Suppressor macrophage treated with lipopolysaccharide for 1 hour (primary cell): ENCODE measurements at regions not wholly inside any gene's neighbourhood (a gene's known extent, or its start where the extent isn't known, plus 50 kb on each side); places are given as distances from the start of the nearest gene placed in this dataset.
"Not testable (repeated sequence)": the region's sequence is repeated elsewhere in the genome, so short reads cannot be mapped to it uniquely, and the experiment has no call there.

Source experiments
- DNase-seq, 3 donors: peaks; one replicate each; pipeline ENCODE4 v3.0.0-alpha.2; 2020 to 2022

DNA sequence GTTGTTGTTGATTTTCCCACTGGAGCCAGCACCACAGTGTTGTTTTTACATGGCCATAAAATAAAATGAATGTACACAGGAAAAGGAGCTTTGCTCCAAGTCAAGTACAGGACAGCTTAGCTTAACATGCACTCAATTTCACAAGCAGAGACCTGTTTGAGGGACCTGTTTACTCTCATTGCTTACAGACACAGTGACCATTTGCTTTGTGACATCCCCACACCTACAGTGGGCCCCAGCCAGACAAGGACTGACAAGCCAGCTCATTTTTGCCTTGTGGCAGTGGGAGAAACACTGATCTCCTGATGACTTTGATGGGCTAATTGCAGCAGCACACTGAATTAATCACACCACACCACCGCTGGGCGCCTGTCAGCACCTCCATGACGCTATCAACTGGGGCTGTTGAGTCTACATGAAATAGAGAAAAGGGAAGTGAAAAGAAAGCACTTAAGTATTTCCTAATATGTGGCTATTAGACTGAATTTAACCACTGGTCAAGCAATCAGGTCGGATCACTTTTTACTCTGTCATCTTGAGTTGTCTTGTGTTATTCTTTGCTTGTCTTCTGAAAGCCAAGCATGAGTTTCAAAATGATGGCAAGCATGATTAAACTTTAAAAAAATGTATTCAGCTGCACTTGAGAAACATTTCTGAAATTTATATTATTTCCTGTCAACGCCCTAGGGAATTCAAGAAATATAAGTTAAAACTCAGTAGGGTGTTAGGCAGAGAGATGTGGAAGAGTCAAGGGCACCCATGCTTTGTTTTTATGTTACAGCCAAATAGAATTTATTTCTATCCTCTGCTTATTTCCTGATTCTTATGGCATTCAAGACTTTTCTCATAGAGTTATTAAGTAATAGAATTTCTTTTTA lies 557.7 kb downstream of the RAB28 start:
- DNase-seq = no peak

DNA sequence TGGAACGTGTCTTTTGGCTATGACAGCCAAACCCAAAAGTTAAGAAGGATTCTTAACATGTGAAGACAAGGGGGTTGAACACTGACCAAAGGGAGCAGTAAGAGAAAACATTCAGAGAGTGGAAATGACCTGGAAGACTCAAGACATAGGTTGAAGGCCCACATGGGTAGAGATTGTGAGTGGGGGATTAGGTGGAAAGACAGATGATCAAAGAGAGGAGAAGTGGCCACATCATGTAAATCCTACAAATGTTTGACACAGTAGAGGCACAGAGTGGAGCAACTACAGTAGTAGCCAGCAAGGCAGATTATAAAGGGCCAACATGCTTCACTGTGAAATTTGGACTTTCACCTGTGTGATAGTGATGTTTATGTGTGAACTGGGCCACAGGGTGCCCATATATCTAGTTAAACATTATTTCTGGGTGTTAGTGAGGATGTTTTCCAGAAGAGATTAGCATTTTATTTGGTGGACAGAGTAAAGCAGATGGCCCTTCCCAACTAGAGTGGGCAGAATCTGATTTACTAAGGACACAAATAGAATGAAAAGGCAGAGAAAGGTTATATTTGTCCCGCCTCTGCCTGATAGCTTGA lies 559.3 kb downstream of the RAB28 start:
- no peak for DNase-seq

DNA sequence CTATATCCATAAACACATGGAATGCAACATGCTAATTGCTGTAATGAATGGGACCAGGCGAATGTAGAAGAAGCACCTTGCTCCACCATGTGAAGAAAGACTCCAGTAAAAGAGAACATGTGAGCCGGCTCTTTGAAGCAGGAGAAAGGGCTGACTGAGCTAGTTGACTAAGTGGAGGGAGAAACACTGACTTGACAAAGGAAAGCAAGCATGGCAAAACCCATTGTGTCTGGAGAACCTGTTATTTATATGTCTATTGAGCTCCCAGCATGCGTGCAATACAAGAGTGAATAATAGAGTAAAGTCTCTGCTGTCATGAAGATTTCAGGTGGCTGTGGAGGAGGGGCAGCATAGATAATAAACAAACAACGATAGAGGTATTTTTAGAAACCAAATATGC lies 559.9 kb downstream of the RAB28 start:
- DNase-seq = no peak

DNA sequence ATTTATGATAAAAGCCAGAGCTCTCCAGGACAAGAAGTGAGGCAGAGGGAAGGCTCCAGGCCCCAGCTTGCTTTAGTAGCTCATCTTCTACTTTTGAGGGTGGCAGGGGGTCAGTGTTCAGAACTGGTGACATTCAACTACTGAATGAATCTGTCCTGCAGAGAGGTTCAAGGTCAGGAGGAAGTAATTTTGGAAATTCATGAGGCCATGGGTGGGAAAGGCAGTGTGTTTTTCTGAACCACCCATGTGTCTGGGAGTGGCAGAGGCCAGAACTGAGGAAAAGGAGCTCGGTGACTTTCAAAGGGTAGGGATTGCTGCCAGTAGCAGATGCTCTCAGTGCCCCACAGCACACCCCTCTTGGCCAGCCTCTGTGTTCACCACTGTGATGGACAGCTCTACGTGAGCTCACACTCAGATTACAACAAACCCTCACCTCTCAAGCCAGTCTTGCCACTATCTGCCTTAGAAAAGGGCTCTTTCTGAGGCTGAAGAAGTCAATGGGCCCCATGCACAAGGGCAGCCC lies 571.2 kb downstream of the RAB28 start:
- no peak for DNase-seq

DNA sequence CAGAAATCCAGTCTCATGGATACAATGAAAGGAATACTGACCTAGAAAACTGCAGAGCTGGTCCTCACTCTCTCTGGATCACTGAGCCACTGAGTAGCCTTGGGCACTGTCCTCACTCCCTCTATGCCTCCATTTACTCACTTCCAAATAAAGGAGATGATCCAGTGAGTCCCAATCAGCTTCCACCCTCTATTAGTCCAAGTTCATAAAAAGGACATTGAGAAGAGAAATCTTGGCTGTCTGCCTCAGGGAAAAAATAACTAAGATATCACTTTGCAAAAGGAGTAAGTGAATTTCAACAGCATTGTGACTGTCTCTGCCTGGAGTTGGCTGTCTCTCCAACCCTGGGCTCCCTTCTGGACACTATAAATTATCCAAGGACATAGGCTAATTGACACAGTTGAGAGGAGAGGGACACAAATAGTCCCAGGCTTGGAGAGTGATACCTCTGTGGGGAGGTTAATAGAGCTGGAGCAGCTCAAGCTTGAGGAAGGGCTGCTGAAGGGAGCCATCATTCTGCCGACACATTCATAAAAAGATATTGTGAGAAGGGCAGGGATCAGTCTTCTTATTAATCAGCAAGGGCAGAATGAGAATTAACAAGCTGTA lies 572.3 kb downstream of the RAB28 start:
- no peak for DNase-seq

DNA sequence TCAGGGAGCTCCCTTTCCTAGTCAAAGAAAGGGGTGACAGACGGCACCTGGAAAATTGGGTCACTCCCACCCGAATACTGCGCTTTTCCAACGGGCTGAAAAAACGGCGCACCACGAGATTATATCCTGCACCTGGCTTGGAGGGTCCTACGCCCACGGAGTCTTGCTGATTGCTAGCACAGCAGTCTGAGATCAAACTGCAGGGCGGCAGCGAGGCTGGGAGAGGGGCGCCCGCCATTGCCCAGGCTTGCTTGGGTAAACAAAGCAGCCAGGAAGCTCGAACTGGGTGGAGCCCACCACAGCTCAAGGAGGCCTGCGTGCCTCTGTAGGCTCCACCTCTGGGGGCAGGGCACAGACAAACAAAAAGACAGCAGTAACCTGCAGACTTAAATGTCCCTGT lies 580.5 kb downstream of the RAB28 start:
- DNase-seq = not testable (repeated sequence)

DNA sequence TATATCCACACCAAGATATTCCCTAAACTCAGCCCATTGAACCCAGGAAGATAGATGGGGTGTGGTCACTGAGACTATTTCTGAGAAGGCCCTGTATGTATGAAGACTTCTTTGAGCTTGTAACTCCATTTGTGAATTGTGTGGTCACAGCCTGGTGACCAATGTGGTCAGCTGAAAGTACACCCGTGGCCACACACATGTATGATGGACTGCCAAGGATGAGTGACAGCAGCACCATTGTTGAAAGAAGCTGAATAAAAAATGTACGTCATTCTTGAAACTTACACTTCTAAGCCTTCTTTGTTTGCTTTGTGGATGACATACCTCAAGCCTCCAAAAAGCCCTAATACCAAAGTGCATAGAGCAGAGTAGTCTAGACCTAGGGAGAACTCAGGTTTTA lies 581.4 kb downstream of the RAB28 start:
- DNase-seq = no peak

DNA sequence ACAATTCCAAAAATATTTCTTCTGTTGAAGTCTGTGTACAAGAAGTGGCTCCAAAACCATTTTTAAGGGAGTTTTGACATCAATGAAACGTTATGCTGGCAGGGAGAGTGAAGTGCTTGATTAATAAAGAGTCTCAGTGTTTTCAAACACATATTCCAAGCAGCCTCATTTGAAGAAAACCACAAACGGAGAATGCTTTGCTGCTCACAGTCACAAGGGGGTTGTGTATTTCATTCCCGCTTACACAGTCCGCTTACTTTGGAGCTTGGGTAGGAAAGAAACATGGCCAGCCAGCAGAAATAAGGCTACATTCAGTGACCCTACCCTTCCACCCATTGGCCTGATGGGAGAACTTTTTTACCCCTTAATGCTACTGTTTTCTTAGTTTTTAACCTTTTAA lies 586.2 kb downstream of the RAB28 start:
- DNase-seq = no peak

DNA sequence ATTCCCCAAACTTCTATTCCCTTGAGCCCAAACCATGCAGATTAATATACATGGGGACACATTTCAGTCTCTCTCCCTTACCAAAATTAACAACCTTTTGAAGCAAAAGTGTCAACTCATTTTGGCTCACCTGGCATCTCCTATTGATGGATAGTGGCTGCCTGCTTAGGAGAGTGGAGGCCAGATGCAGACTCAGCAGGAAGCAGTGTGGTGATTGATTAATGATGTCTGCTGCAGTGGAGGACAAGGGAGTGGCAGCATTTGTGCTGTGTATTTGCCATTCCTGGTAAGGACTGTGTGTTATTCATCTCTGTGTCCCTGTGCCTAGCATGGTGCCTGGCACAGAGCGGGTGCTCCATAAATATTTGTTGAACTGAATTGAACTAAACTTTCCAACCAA lies 590.1 kb downstream of the RAB28 start:
- no peak for DNase-seq

DNA sequence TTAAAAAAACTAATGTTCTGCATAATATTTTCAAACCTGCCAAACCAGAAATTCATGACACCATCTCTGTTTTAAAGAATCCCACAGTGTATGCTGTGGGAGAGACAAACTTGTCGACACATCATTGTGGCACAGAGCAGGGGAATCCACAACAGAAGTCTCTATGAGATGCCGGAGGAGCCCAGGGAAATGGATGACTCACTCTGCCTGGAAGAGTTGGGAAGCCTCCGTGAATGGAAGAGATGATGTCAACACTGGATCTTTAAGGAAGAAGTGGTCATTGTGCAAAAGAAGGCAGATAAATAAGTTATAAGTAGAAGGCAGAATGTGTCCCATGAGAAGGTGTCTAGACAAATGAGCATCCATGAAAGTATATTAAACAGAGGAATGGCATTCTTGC lies 595.1 kb downstream of the RAB28 start:
- DNase-seq = no peak

DNA sequence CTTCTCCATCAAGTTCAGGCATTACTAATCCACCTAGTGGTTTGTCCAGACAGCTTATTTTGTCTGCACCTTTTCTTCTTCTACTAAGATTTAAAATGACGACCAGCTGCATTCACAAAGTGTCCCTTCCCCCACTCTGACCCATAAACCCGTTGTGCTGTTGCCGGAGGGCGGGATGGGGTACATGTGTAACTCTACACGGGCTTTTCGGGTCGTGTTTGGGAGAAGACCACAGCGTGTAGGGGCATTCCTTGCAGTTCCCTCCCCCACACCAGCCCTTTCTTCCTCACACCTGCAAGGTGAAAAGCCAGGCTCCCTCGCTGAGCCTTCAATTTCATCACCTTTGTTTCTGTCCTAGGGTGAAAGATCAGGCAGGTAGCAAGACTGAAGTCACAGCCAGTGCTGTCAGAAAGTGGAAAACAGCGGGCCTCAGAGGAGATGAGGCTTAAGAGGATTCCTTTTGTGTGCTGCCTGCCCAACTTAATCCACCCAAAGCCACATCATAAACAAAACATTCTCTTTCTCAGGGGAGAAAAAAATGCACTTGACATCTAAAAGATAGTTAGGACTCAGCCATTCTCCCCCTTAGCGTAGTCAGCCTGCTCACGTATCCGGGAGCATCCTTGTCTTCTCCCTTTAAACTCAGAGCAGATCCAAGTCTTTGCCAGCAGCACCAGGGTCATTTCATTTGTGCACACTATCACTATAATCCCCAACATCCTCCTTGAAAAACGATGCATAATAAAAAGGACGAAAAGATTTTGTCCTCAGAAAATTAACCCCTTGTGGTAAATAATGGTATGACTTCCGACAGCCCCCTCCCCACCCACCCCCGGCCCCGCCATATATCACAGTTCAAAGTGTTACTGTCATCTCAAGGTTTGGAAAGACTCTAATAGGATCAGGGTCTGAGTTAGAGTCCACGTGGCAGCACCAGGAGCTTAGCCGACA lies 599.0 kb downstream of the RAB28 start:
- no peak for DNase-seq

DNA sequence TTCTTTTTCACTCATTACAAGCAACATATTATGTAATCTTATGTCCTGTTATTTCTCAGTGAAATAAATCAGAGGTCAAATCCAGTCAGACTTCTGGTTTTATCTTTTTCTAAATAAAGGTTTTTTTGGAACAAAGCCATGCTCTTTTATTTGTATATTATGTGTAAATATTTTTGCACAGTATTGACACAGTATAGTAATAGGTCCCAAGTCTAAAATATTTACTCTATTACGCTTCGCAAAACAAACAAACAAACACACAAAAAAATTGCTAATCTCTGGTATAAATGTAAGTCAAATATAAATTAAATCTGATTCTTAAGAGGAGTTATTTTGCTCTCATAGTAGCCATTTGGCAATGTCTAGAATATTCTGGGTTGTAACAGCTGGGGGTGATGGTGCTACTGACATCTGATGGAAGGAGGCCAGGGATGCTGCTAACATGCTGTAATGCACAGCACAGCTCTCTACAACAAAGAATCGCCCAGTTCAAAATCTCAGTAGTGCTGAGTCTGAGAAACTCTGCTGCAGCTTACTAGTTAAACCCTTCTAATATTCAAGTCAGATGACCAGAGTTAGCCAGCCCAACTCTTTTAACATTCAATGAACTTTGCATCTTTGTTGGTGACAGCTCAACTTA lies 602.1 kb downstream of the RAB28 start:
- no peak for DNase-seq

DNA sequence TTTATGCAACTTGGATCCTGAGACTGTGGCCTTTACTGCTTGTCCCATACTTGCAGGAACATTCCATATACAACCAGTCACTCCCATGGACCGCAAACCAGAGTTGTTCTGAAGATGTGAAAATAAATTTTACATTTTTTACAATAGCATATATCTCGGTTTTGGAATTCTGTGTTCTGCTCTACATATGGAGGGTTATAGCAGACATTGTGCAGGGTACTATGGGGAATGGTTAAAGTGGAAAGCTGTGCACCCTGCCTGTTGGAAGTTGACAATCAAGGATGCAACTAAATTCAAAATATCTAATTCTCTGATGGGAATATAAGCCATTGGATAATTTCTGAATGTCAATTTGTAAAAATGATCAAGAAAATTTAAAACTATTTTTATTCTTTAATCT lies 603.3 kb downstream of the RAB28 start:
- DNase-seq = no peak

DNA sequence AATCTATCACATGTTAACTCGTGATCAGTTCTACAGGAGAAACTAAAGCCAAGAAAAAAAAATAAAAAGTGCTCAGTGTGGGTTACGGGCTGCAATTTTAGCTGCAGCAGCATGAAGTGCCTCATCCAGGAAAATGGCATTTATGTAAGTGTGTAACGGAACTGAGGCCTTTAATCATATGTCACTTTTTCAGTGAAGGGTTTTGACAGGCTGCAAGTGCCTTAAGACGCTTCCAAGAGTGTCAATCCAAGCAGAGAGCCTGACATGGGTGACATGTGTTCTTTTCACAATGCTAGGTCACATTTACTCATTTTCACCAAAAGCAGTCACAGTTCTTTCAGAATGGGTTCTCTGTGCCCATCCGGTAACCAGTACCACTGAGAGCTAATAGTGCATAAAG lies 604.6 kb downstream of the RAB28 start:
- no peak for DNase-seq

DNA sequence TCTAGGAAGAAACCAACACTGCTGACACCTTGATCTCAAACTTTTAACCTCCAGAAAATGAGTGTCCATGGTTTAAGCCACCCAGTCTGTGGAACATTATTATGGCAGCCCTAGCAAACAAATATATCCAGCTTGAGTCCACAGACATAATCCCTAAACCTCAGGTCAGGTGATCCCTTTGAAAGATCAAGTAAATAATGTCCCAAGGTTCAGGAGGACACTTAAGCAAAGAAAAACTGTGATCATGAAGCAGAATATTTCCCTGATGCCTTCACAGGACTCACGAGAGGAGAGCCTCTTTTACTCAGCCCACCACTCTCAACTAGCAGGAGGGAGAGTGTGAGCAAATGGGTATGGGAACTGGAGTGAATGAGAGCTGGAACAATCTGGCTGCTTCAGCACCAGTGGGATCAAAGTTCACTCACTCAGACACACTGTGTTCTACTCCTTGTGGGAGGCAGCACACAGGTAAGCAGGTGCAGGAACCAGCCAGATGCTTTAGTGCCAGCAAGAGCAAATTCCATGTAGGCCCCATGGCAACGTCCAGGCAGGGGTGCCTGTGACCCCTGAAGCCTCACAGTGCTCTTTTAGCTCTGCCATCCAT lies 608.4 kb downstream of the RAB28 start:
- no peak for DNase-seq

DNA sequence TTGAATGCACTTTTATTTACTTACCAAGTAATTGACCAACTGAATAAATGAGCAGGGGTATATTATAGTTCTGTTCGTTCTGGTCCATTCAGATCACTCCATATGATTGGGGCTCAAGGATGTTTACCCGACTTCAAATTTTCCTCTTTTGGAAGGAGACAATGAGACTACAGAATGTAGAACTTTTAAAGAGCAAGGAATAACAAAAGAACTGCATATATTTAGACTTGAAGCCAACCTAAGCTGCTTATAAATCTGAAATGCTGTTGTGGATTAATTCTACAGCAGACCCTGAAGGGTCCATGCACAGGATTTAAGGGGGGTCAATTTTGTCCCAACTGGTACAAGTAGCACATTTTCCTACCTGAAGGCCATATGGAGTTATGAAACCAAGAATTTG lies 610.8 kb downstream of the RAB28 start:
- DNase-seq = no peak

DNA sequence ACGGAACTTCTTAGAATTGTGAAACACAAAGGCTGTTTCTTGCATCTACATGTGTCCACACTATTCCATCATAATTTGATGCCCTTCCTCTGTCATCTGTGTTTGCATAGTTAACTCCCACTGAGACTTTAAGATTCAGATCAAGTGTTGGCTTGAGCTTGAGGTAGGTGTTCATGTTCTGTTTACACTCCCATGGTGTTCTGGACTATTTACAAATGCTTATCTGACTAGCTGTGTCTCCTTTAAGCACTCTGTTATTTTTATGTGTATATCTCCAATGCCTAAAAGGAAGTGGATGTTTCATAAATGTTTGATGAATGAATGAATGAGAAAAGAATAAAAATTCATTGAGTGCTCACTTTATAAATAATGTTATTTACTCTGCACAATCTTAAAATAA lies 622.7 kb downstream of the RAB28 start:
- DNase-seq = no peak

DNA sequence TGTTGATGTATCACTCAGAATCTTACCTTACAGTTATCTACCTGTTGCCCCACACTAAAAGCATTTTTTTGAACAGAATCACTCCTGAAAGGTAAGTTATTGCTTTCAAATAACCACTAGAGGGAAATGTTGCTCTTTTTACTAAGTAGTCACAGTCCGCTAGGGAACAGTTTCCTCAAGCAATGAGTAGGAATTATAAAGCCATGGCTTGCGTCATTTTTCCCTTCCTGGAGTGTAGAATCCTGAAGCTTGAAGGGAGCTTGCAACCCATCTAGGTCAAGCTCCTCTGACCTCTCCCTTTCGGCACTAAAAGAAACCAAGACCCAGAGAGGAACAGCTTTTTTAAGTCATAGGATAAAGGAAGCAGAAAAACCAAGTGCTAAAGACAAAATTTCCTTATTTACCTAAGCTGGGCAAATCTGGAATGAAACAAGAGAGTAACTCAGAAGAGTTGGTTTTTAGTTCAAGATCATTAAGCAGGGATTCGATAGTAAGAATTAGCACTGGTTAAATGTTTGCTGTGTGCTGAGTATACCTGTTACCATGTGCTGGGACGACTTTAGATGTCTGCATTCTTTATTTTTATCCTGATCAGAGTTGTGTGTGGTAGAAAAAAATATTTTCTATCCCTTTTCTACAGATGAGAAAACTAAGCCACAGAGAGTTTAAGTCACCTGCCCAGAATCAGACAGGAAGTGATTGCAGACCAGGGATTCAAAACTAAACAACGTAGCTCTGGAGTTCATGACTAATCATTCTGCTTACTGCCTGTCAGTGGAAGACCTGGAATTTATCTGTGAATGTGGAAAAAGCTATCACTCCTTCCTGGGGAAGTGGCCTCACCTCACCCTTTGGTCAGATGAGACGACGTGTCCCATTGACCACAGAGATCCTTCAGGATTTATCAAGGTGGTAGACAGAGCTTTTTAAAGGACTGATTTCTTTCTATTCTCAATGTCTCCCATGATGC lies 631.5 kb downstream of the RAB28 start:
- peak; percentile 20 to 36 (median 27) for DNase-seq

DNA sequence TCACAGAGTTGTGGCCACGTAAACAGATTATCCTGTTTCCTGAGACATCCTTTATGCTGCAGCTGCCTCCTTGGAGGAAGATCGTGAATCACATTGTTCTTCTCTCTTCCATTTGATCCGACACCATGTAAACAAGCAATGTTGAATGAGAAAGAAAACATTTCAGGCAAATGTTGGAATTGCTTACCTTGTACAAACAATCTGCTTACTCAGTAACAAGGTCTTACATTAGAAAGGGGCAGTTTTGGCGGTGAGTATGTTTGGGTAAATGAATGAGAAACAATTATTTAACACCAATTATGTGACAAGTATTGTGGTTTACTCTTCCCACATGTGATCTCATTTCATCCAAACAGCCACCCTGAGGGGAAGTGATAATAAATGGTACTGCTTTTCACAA lies 637.8 kb downstream of the RAB28 start:
- DNase-seq = no peak

DNA sequence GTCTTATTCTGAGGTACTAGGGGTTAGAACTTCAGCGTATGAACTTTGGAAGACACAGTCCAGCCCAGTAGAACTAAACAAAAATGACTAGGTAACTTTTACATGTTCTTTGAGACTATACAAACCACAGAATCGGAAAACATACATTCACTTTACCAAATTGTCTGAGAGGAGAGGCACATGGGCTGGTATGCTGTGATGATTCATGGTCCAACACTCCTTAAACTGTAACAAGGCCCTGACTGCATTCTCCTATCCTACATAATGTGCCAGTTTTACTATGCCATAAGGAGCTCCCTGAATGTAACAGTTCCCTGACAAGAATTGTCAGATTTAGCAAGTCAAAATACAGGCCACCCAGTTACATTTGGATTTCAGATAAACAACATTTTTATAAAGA lies 640.0 kb downstream of the RAB28 start:
- no peak for DNase-seq

DNA sequence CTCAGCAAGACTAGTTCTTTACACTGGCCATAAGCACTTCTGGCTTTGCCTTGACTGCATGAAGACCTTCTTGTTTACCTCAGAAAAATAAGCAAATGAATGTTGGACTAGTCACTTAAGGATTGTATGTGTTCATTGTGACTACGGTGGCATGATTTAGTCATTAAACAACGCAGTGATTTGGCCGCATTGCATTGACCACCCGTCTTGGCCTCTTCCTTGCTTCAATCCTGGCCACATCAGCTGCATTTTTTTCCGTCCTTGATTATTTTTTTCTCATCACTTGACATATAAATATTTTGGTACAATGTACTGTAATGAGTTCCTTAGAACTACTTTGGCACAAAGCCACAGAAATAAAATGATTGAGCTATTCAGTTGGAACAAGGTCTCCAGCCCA lies 656.2 kb downstream of the RAB28 start:
- DNase-seq = no peak
